Osteocyte (in vitro differentiated cells): ENCODE measurements at regions not wholly inside any gene's neighbourhood (a gene's known extent, or its start where the extent isn't known, plus 50 kb on each side); places are given as distances from the start of the nearest gene placed in this dataset.

Source experiments
- DNase-seq: peaks from one replicate; pipeline ENCODE4 v3.0.0; 2021; ENCODE audit warnings: mixed read lengths; ENCODE audit not compliant: unreplicated experiment; ENCODE audit errors: extremely low spot score
- H3K27ac Mint-ChIP-seq: one replicate; pipeline ENCODE4 v1.8.0; 2021; ENCODE audit warnings: mild to moderate bottlenecking, mixed read lengths; ENCODE audit not compliant: unreplicated experiment
- H3K27me3 Mint-ChIP-seq: one replicate; pipeline ENCODE4 v1.8.0; 2021; ENCODE audit warnings: mixed read lengths; ENCODE audit not compliant: unreplicated experiment
- H3K36me3 Mint-ChIP-seq: one replicate; pipeline ENCODE4 v1.8.0; 2021; ENCODE audit warnings: mixed read lengths; ENCODE audit not compliant: unreplicated experiment
- H3K4me1 Mint-ChIP-seq: one replicate; pipeline ENCODE4 v1.8.0; 2021; ENCODE audit warnings: mixed read lengths; ENCODE audit not compliant: unreplicated experiment
- H3K4me3 Mint-ChIP-seq: one replicate; pipeline ENCODE4 v1.8.0; 2021; ENCODE audit warnings: mild to moderate bottlenecking, moderate library complexity, mixed read lengths; ENCODE audit not compliant: unreplicated experiment
- H3K9me3 Mint-ChIP-seq: one replicate; pipeline ENCODE4 v1.8.0; 2021; ENCODE audit warnings: mixed read lengths; ENCODE audit not compliant: unreplicated experiment
- TF ChIP-seq, protein P1 (sequence below): fragments of 200-600 bp; sonication (generic); IDR thresholded peaks from 2 replicates; pipeline ENCODE4 v1.5.0; 2021; ENCODE audit warnings: antibody characterized with exemption, mild to moderate bottlenecking, moderate library complexity

DNA sequence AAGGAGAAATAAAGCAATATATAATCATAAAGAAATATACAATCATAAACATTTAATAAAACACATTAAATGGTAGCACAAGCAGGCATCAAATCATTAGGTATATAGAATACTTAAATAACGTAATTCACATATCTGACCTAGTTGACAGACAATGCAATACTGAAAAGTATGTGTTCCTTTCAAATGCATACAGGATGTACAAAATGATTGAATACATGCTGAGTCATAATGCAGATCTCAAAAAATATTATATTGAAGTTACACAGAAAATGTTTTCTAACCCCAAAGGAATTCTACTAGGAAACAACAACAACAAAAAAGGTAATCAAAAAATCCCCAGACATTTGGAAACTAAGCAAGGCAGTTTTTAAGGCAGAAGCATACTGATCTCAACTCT lies 1072.0 kb upstream of the INTU start:
- H3K27ac Mint-ChIP-seq, result no peak overlapping the region
- TF ChIP-seq, protein P1, sequence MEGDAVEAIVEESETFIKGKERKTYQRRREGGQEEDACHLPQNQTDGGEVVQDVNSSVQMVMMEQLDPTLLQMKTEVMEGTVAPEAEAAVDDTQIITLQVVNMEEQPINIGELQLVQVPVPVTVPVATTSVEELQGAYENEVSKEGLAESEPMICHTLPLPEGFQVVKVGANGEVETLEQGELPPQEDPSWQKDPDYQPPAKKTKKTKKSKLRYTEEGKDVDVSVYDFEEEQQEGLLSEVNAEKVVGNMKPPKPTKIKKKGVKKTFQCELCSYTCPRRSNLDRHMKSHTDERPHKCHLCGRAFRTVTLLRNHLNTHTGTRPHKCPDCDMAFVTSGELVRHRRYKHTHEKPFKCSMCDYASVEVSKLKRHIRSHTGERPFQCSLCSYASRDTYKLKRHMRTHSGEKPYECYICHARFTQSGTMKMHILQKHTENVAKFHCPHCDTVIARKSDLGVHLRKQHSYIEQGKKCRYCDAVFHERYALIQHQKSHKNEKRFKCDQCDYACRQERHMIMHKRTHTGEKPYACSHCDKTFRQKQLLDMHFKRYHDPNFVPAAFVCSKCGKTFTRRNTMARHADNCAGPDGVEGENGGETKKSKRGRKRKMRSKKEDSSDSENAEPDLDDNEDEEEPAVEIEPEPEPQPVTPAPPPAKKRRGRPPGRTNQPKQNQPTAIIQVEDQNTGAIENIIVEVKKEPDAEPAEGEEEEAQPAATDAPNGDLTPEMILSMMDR, result no peak
- H3K9me3 Mint-ChIP-seq, result peaks cover 5% of the 10 kb centered on the region
- H3K4me1 Mint-ChIP-seq, result peaks cover 2% of the 10 kb centered on the region
- no peaks in the 10 kb centered on the region for H3K36me3 Mint-ChIP-seq
- H3K4me3 Mint-ChIP-seq, result no peak overlapping the region
- no peaks in the 10 kb centered on the region for H3K27me3 Mint-ChIP-seq
- no peak for DNase-seq

DNA sequence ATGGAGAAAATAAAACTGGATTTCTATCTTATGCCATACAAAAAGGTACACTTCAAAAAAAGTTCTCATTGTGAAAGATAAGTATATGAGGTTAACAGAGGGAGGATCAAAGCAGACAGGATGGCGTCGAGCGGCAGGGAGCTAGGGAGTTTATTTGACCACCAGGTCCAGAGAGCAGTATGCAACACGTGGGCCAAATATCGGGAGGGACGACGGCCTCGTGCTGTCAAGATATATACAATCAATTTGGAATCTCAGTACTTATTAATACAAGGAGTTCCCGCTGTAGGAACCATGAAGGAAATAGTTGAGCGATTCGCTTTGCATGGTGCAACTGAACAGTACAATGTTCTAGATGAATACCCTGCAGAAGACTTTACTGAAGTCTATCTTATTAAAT lies 1069.4 kb upstream of the INTU start:
- no peak overlapping the region for H3K27ac Mint-ChIP-seq
- peaks cover 2% of the 10 kb centered on the region for H3K4me1 Mint-ChIP-seq
- H3K9me3 Mint-ChIP-seq, result no peaks in the 10 kb centered on the region
- H3K4me3 Mint-ChIP-seq, result no peak overlapping the region
- no peaks in the 10 kb centered on the region for H3K36me3 Mint-ChIP-seq
- TF ChIP-seq, protein P1, result no peak
- no peaks in the 10 kb centered on the region for H3K27me3 Mint-ChIP-seq
- DNase-seq, result no peak

DNA sequence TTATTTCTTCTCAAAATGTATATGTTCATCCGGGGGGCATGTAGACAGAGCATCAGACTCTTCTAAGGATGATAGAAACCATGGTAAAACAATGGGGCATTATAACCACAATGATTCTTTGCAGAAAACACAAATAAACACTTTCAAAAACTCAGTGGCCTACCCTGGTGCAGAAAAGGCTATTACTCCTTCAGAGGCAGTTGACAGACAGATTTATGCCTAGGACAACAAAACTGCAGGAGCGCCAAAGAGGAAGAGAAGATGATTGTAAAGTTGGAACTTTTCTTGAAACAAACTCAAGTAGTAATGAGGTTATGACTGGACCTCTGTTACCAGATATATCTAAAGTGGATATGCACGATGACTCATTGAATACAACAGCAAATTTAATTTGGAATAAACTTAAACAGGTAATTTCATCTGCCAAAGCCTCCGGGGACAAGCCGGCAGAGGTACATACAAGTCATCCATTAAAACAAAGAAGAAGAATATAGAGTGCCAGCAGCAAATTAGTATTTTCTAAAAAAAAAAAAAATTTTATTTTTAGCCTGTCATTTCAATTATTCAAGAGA lies 1068.4 kb upstream of the INTU start:
- no peak overlapping the region for H3K27ac Mint-ChIP-seq
- H3K9me3 Mint-ChIP-seq, result no peaks in the 10 kb centered on the region
- peaks cover 2% of the 10 kb centered on the region for H3K4me1 Mint-ChIP-seq
- H3K4me3 Mint-ChIP-seq, result no peak overlapping the region
- no peaks in the 10 kb centered on the region for H3K36me3 Mint-ChIP-seq
- DNase-seq, result no peak
- TF ChIP-seq, protein P1, result no peak
- no peaks in the 10 kb centered on the region for H3K27me3 Mint-ChIP-seq

DNA sequence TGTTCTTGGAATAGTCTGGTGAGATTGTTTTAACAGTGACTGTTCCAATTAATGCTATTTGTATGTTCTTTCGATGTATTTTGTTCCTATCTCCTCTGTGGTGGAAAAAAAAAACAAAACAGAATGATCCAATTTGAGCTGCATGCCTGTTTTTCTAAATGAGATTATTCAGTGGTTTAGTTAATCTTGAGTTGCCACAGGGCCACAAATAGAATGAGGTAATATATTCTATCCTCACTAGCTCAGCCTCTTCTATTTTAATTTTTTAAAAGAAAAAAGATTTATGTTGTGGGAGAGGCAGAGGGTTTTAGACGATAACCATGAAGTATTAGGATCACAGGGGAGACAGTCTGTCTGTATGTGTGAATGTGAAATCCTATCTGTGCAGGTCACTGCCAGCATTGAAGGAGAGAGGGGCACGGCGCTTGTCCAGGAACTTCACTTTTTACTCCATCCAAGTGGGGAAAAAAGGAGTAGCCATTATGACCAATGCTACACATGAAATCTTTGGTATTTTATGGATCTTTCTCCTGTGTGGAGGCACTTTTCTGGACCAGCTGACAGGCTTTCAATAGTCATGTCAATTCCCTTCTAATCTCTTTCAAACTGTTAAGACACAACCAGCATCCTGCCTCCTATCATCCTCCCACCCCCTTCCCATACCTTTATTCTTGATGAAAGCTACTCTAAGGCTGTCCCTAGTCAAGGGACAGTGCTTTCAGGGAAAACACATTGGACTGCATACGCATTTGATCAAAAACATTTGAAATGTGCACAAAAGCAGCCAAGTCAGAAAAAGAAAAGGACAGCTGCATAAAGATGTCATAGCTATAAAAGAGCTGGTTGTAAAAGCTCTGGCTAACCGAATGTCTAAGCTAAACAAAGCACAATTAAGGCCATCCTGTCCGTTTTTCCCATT lies 1063.8 kb upstream of the INTU start:
- no peak for DNase-seq
- Mint-ChIP-seq H3K4me1 (no peaks in the 10 kb centered on the region), H3K36me3 (no peaks in the 10 kb centered on the region), H3K27me3 (no peaks in the 10 kb centered on the region), H3K4me3 (no peak overlapping the region), H3K9me3 (no peaks in the 10 kb centered on the region), H3K27ac (no peak overlapping the region)
- TF ChIP-seq, protein P1, result no peak

DNA sequence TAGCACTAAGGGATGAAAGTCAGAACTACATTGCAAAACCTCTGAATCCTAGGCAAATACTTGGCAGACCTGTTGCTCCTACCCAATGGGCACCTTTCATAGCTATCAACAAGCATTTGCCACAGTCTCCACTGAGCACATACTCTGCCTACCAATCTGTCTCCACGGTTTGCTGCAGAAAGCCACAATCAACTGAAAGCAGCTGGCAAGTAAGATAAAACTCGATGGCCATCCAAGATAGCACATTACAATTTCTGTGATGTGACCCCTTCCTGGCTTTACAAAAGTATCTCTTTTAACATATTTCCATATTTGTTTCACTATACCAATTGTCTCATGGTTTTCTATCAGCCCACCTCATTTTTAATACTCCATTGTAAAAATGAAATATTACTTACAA lies 1060.5 kb upstream of the INTU start:
- no peak for DNase-seq
- TF ChIP-seq, protein P1, result no peak
- H3K27me3 Mint-ChIP-seq, result peaks cover 2% of the 10 kb centered on the region
- H3K4me3 Mint-ChIP-seq, result no peak overlapping the region
- H3K4me1 Mint-ChIP-seq, result no peaks in the 10 kb centered on the region
- no peaks in the 10 kb centered on the region for H3K9me3 Mint-ChIP-seq
- H3K36me3 Mint-ChIP-seq, result no peaks in the 10 kb centered on the region
- no peak overlapping the region for H3K27ac Mint-ChIP-seq
